ENCODE measurements at regions not wholly inside any gene's neighbourhood (a gene's known extent, or its start where the extent isn't known, plus 50 kb on each side); places are given as distances from the start of the nearest gene placed in this dataset.

- in situ Hi-C loops (cut with HindIII; ENCODE audit: low pct_ligation_motif_present, low pct_unique_long_range_greater_than_20kb, low sequenced_read_pairs), result no loop called here
- DNase-seq, result no peak
Observed at GRCh38 chr7:121810831-121811672, 61.9 kb upstream of the PTPRZ1 start.

GRCh38 chr7:121807078-121807477, 65.9 kb upstream of the PTPRZ1 start:
- no peak for DNase-seq
- in situ Hi-C loops (cut with HindIII; ENCODE audit: low pct_ligation_motif_present, low pct_unique_long_range_greater_than_20kb, low sequenced_read_pairs), result no loop called here

- no peak for DNase-seq
- in situ Hi-C loops (cut with HindIII; ENCODE audit: low pct_ligation_motif_present, low pct_unique_long_range_greater_than_20kb, low sequenced_read_pairs), result no loop called here
Observed at GRCh38 chr7:121803039-121803438, 69.9 kb upstream of the PTPRZ1 start.

DNA sequence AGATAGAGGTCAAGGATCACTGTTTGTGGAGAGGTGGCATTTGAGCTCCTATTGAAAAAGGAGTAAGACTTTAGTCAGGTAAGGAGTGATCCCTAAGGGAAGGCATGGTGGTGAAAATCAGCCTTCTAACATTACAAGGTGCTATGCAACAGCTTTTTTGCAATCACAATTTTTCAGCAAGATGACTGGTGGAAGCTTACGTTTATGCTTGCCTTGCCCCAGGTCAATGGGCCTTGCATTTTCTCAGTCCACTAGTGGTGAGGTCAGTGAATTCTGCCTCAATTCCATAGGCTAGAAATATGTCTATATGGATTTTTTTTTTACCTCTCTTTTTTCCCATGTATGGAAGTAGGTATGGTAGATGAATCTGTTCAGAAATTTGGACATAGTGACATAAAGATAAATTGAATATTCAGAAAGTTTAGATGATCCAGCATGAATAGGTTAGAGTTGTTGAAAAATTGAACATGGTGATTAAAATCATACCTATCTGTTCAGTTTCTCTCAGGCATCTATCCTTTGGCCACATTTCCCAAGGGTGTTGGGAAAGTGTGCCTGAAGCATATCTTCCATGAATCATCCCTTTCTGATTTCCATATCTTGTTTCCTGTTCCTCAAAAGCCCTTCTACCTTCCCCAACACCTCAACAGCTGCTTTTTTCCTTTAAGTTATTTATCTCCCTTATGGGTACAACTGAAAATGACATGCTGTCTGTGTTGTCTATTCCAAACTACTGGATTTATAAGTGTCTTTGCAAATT, 71.9 kb upstream of the PTPRZ1 start:
- in situ Hi-C loops (cut with HindIII; ENCODE audit: low pct_ligation_motif_present, low pct_unique_long_range_greater_than_20kb, low sequenced_read_pairs), result no loop called here

GRCh38 chr7:121798896-121799295, 74.1 kb upstream of the PTPRZ1 start:
- in situ Hi-C loops (cut with HindIII; ENCODE audit: low pct_ligation_motif_present, low pct_unique_long_range_greater_than_20kb, low sequenced_read_pairs), result no loop called here
- DNase-seq, result no peak

More for the DNA sequence above, 71.9 kb upstream of the PTPRZ1 start:
- no peak for DNase-seq

DNA sequence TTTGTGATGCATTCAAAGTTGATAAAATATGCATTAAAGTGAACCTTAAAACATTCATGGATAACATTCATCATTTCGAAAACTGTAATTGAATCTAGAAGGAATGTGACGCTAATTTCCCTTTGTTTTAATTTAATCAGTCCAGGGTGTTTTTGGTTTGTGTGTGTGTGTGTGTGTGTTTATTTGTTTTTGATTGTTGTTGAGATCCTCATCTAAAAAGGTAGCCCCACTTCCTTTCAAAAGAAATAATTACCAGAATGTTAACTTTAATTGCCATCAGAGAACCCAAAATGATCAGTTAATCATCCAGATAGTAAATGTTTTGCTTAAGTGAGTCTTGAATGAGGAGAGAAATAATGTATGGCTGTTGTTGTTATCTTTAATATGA, 74.5 kb upstream of the PTPRZ1 start:
- in situ Hi-C loops (cut with HindIII; ENCODE audit: low pct_ligation_motif_present, low pct_unique_long_range_greater_than_20kb, low sequenced_read_pairs), result no loop called here

GRCh38 chr7:121797657-121798452, 75.1 kb upstream of the PTPRZ1 start:
- in situ Hi-C loops (cut with HindIII; ENCODE audit: low pct_ligation_motif_present, low pct_unique_long_range_greater_than_20kb, low sequenced_read_pairs), result no loop called here
- no peak for DNase-seq

More for the DNA sequence above, 74.5 kb upstream of the PTPRZ1 start:
- no peak for DNase-seq

DNA sequence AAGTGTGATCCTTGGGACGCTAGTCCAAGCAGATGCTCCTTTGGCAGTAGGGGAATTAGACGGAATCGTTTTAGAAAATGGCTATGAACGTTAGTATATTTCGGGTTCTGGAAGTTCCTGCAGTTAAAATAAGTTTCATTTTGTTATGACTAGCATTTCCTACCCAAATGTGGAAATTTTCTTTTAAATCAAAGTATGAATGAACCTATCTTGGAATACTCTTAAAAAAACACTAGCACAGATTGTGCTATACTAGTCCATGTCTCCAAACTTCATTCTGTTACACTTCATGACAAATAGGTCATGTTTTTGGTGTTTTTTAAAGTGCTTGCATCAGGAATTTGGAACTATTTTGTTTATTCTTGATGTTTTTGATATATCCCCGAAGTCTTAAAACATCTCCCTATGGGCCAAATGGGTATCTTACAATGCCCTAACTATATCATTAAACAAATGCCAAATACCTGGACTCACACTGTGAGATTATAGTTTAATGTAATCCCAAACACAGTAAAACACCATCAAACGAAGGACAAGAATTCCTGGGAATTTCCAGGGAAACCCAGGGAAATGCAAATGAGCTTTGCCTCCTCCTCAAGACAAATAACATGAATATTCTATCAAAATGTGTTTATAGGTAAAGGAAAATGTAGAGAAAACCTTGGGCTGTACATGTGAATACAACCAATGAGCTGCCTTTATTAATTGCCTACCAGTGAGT, 75.9 kb upstream of the PTPRZ1 start:
- DNase-seq, result no peak
- in situ Hi-C loops (cut with HindIII; ENCODE audit: low pct_ligation_motif_present, low pct_unique_long_range_greater_than_20kb, low sequenced_read_pairs), result no loop called here

- DNase-seq, result no peak
- in situ Hi-C loops (cut with HindIII; ENCODE audit: low pct_ligation_motif_present, low pct_unique_long_range_greater_than_20kb, low sequenced_read_pairs), result no loop called here
Observed at GRCh38 chr7:121796381-121796780, 76.6 kb upstream of the PTPRZ1 start.

DNA sequence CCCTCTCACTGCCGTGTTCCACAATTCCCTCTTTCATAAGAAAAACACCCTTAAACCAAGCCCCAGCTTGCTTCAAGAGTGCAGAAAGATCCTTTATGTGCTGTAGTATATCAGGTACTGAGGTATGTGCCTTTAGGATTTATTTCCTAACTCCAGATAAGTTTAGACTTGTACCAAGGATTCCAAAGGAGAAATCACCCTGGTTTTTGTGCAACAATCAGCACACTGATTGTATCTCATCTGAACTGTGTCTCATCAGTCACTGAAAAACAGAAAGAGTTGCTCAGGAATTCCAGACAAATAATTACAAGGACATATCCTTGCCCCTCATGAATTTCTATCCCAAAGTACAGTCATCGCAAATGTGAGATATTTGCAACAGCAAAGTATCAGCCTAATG, 77.2 kb upstream of the PTPRZ1 start:
- no peak for DNase-seq
- in situ Hi-C loops (cut with HindIII; ENCODE audit: low pct_ligation_motif_present, low pct_unique_long_range_greater_than_20kb, low sequenced_read_pairs), result no loop called here

- in situ Hi-C loops (cut with HindIII; ENCODE audit: low pct_ligation_motif_present, low pct_unique_long_range_greater_than_20kb, low sequenced_read_pairs), result no loop called here
- DNase-seq, result no peak
Observed at GRCh38 chr7:121793716-121794115, 79.2 kb upstream of the PTPRZ1 start.

DNA sequence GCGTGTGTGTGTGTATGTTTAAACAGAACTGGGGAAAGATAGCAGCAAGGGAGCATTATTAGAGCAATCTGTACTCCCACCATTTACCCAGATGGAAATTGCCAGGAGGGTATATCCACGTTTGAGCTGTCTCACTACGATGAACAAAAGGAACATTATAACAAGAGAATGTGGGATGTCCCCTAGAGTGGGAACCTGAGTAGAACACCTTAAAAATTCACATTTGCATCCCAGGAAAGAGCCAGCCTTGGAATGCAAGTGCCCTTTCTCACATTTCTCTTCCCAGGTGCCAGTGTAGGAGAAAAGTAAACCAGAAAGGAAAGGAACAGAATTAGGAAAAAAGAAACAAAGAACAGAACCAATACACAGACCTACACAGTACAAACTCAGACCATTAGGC, 95.3 kb upstream of the PTPRZ1 start:
- in situ Hi-C loops (cut with HindIII; ENCODE audit: low pct_ligation_motif_present, low pct_unique_long_range_greater_than_20kb, low sequenced_read_pairs), result no loop called here
- no peak for DNase-seq

DNA sequence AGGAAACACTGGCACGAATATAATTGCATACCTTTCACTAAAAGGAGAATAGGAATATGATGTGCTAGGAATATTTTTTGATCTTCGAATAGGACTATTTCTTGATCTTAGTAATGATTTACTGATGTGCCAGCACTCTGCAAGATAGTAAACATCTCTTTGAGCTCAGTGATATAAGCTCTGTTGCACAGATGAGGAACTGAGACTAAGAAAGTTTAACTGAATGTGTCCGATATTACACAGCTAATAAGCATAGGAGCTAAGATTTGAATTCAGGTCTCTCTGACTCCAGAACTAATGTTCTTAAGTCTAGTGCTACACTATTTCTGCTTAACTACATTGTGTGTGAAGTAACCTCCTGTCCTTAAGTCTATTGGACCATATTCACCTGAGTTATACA, 98.4 kb upstream of the PTPRZ1 start:
- in situ Hi-C loops (cut with HindIII; ENCODE audit: low pct_ligation_motif_present, low pct_unique_long_range_greater_than_20kb, low sequenced_read_pairs), result no loop called here
- DNase-seq, result no peak

GRCh38 chr7:121766676-121767075, 106.3 kb upstream of the PTPRZ1 start:
- in situ Hi-C loops (cut with HindIII; ENCODE audit: low pct_ligation_motif_present, low pct_unique_long_range_greater_than_20kb, low sequenced_read_pairs), result no loop called here
- DNase-seq, result no peak

DNA sequence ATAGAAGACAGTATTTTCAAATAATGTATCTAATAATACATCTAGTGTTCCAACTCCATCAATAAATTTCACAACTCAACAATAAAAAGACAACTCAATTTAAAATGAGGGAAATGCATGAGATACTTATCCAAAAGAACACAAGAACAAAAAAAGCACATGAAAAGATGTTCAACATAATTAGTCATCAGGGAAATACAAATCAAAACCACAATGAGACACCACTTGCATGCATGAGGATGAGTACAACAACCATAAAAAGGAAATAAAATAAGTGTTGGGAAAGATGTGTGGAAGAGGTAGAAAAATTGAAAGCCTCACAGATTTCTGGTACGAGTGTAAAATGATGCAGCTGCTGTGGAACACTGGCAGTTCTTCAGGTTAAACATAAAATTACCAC, 111.6 kb upstream of the PTPRZ1 start:
- in situ Hi-C loops (cut with HindIII; ENCODE audit: low pct_ligation_motif_present, low pct_unique_long_range_greater_than_20kb, low sequenced_read_pairs), result no loop called here
- no peak for DNase-seq

DNA sequence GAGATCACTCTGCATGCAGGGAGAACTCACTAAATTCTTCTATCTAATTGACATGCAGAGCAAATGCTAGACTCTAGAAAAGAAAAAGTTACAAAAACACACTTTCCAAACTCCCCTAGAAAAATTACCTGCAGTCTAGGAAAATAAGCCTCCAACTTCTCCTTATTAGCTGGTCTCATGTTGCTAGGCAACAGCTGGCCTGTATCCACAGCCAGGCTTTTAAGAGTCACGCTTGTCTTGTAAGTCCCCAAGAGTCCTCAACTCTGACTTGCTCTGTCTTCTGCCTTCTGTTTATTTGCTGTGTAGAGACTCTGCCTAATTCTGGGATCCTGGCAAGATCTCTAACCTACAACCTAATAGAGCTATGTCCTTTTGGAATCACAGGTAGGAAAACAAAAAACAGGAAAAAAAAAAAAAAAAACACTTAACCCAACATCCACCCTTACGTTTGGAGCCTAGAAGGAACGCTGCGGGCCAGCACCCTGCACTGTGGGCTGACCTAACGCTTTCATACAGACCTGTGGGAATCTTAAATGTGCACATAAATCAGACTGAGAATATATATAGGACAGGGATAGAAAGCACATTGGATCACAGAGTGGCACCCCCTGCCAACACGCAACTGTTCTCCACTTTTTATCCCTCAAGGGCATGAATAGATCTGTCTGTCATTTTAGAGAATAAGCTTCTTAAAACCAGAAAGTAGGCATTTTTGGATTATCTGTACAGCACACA, 117.0 kb upstream of the PTPRZ1 start:
- in situ Hi-C loops (cut with HindIII; ENCODE audit: low pct_ligation_motif_present, low pct_unique_long_range_greater_than_20kb, low sequenced_read_pairs), result no loop called here
- no peak for DNase-seq

GRCh38 chr7:121755286-121755685, 117.7 kb upstream of the PTPRZ1 start:
- in situ Hi-C loops (cut with HindIII; ENCODE audit: low pct_ligation_motif_present, low pct_unique_long_range_greater_than_20kb, low sequenced_read_pairs), result no loop called here
- no peak for DNase-seq

DNA sequence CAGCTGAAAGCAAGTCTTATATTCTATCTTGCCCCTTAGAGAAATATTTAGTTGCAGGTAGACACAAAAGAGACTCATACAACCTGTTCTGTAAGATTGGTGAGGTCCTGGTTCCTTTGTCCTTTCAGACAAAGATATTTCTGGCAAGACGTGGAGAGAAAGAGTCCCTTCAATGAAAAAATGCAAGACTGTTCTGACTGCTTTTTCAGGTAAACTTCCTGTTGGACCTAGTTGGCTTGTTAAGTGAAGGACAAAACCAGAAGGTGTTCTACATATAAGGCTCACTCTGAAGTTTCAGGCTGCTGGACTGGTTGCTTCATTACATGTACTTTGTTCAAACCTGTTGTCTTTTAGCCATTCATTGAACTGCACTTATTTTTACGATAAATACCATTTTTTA, 119.0 kb upstream of the PTPRZ1 start:
- in situ Hi-C loops (cut with HindIII; ENCODE audit: low pct_ligation_motif_present, low pct_unique_long_range_greater_than_20kb, low sequenced_read_pairs), result no loop called here
- no peak for DNase-seq

All from ACHN (cell line).